NCI-H2081 treated with DMSO at 0.1 percent for 48 hours (cell line): ENCODE measurements at regions not wholly inside any gene's neighbourhood (a gene's known extent, or its start where the extent isn't known, plus 50 kb on each side); places are given as distances from the start of the nearest gene placed in this dataset.

Source experiments
- DNase-seq: peaks from one replicate; lab custom pipeline; 2025; lab: John Stamatoyannopoulos, UW

- no peak for DNase-seq
These were observed 463.1 kb downstream of the TSN start for GRCh38 chr2:122218596-122218995.

DNA sequence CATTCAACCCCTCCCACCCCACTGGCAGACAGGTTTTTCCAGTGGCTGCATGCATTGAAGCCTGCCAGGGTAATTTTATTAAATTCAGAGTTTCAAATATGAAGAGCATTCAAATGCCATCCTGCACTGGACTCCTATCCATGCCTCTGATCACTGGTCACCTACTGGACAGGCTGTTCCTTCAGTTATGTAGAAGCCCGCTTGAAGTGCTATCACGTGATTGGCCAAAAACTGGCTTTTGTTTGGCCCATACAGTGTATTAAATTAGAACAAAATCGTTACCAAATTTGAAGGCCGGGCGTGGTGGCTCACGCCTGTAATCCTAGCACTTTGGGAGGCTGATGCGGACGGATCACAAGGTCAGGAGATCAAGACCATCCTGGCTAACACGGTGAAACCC, 464.1 kb downstream of the TSN start:
- no peak for DNase-seq

- DNase-seq: no peak
These were observed 466.2 kb downstream of the TSN start for GRCh38 chr2:122221665-122222064.

DNA sequence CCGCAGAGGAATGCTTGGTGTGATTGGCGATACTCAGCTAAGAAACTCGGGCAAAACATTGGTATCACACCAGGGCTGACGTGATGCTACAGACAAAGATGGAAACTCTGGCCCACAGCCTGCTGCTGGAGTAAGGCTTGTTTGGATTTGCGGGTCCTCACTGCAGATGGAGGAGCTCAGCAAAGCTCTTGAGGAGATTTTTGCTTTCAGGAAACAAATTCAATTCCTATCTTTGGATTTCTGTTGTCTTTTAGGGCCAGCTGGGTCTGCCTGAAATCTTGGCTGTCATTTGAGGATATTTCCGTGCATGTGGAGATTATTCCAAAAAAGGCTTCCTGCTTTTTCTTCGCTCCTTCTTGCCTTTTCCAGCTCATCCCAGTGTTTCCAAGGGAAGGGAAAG, 475.8 kb downstream of the TSN start:
- DNase-seq: no peak

DNA sequence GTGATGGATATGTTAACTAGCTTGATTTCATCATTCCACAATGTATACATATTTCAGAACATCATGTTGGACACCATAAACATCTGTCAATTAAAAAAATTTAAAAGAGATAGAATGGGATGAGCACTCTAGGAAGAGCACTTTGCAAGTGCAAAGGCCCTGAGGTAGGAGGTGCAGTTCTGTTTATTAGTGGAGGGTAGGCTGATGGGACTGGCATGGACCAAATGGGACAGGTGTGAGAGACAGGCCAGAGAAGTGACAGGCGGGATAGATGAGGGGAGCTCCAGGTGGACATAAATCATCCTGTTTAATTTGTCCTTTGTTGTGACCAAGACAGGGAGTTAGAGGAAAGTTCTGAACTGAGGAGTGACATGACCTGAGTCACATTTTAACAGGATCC, 477.9 kb downstream of the TSN start:
- DNase-seq: no peak

GRCh38 chr2:122236152-122236874, 480.9 kb downstream of the TSN start:
- DNase-seq: no peak

GRCh38 chr2:122236925-122237324, 481.5 kb downstream of the TSN start:
- DNase-seq: no peak

GRCh38 chr2:122237450-122237849, 482.0 kb downstream of the TSN start:
- DNase-seq: no peak

- DNase-seq: no peak
These were observed 482.6 kb downstream of the TSN start for GRCh38 chr2:122238006-122238559.

DNA sequence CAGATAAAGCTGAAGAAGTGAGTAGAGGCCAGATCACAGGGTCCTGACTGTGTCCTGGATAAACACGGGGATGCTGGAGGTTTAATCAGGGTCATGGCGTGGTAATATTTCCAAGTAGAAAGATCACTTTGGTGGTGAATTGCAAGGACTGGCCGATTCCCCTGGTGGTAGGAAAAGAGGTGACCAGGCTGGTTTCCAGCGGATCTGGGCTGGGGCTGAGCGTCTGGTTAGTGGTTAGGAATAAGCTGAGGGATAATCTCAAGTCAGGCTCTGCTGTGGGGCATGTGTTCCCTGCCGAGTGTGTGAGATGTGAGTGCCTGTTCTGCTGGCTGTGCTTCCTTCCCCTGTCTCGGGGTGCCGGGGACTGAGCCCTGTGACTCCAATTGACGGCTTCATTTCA, 484.0 kb downstream of the TSN start:
- no peak for DNase-seq

DNA sequence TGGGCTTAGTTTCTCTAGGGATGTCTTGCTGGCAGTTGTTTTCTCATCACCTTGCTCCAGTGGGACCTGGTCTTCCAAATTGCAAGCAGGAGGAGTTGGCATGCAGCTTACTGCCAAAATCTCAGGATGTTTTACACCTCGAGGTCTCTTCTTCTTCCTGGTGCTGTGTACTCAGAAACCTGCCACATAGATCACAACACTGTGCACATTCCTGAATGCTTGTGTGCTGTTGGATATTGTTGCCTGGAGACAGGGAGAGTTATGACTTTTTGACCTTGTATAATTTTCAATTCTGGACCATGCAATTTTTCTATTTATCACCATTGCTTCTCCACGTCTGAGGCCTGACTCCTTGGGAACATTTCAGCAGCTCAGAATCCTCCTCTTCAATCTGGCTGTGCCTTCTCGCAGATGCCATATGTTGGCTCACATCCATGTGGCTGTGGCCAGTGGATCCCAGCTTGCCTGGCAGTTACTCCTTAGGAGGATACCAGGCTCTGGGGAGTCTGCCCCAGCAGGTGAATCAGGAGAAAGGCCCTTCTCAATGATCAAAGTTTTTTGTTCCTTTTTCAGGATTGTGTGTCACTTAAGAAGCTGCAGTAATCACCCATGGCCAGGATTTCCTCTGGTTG, 489.3 kb downstream of the TSN start:
- DNase-seq: no peak

DNA sequence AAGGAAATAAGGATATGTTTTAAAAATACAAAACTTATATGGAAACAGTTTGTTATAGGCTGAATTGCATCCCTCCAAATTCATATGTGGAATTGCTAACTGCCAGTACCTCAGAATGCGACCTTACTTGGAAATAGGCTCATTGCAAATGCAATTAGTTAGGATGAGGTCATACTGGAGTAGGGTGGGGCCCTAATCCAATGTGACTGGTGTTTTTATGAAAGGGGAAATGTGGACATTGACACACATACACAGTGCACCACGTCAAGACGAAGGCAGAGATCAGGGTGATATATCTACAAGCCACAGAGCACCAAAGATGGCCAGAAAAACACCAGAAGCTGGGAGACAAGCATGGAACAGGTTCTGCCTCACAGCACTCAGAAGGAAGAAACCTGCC, 494.2 kb downstream of the TSN start:
- DNase-seq: no peak

DNA sequence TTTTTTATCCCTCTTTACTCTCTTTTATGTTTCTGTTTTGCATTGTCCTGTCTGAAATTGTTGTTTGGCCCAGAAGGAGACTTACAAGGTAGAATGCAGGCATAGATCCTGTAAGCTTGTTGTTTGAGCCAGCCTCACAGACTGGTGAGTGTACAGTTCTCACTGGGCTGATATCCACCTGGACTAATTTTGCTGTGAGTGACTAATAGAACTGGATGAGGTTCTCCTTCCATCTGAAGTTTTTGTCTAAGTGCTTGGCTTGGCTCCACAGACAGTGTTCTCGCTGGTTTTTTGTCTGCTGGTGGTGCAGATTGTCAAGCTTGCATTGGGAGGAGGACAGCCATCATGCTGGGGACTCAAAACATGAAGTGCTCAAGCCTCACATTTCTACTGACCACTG, 495.7 kb downstream of the TSN start:
- no peak for DNase-seq

- no peak for DNase-seq
These were observed 496.1 kb downstream of the TSN start for GRCh38 chr2:122251566-122251965.

- no peak for DNase-seq
These were observed 500.5 kb downstream of the TSN start for GRCh38 chr2:122255924-122256323.

- no peak for DNase-seq
These were observed 506.5 kb downstream of the TSN start for GRCh38 chr2:122261911-122262310.

DNA sequence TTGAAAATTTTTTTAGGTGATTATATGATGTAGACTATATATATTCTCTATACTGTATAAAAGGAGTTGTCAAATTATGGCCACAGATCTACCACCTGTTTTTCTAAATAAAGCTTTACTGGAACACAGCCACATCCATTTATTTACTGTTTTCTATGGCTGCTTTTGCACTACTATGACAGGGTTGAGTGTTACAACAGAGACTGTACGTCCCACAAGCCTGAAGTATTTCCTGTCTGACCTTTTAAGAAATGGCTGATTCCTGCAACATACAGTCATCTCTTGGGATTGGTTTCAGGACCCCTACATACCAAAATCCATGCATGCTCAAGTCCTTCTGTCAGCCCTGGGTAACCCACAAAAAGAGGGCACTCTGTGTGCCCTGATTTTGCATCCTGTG, 508.3 kb downstream of the TSN start:
- DNase-seq: no peak

DNA sequence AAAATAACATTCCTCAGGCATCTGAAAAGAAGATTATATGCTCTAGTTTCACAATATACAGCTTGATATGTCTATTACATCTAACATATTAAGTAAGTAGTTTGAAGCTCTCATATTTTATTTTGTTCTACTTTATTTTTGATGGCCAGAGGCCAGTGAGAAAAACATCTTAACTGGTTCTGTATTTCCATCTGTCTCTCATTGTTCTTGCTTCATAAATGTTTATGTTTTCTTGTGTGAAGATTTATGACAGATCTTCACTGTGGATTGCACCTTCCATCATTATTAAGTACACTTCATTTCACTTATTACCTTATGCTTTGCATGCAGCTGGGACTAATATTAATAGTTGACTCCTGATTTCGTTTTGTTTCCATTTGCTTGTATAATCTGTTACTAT, 511.2 kb downstream of the TSN start:
- DNase-seq: no peak

DNA sequence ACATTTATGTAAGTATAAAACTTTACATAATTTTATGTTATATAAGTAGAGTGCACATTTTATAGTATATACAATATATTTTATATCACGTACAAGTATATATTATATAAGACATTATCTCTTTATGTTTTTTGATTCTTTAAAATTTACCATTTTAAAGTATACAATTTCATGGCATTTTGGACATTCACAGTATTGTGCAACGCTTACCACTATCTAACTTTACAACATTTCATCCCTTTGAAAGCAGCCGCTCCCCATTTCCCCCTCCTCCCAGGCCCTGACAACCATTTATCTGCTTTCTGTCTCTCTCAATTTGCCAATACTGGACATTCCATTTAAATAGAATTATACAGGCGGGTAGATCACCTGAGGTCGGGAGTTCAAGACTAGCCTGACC, 512.5 kb downstream of the TSN start:
- DNase-seq: no peak

- DNase-seq: no peak
These were observed 518.5 kb downstream of the TSN start for GRCh38 chr2:122273785-122274419.

- DNase-seq: no peak
These were observed 522.5 kb downstream of the TSN start for GRCh38 chr2:122277956-122278355.

DNA sequence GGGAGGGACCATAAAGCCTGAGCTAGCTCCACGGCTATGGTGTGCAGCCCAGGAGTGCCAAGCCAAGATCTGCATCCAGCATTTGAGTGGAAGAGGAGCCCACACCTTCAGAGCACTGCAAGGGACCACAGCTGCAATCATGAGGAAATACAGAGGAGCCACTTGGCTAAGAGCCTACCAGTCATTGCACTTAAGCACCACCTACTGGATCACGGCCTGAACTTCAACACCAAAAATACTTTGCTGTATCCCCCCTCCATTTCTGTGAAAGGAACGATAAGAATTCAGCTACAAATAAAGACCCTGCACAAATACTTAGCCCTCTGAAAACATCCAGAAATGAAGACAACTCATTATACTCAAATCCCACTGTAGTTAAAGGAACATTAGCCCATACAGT, 545.3 kb downstream of the TSN start:
- DNase-seq: no peak

DNA sequence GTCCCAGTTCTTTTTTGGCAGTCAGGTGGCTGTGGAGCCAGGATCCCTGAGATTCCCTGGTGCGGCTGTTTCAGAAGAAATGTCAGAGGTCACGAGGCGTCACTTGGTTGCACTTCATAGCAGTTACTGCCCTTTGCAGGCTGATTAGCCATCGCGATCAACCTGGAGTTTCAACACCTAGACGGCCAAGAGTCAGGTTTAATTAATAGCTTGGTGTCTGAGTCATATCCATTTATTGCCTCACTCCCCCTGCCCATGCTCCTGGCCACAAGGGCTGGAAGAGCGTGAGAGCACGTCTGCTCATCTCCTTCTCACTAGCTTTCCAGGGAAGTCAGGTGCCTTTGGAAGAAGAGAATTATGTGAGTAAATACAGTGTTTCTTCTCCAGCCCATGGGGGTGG, 552.3 kb downstream of the TSN start:
- no peak for DNase-seq
